TTC549 (cell line): ENCODE measurements at regions not wholly inside any gene's neighbourhood (a gene's known extent, or its start where the extent isn't known, plus 50 kb on each side); places are given as distances from the start of the nearest gene placed in this dataset.

ENCODE experiments used
- FAIRE-seq: peaks from 2 replicates; lab custom pipeline; 2012; peaks lifted over from hg19 to GRCh38; lab: Jason Lieb, UNC

DNA sequence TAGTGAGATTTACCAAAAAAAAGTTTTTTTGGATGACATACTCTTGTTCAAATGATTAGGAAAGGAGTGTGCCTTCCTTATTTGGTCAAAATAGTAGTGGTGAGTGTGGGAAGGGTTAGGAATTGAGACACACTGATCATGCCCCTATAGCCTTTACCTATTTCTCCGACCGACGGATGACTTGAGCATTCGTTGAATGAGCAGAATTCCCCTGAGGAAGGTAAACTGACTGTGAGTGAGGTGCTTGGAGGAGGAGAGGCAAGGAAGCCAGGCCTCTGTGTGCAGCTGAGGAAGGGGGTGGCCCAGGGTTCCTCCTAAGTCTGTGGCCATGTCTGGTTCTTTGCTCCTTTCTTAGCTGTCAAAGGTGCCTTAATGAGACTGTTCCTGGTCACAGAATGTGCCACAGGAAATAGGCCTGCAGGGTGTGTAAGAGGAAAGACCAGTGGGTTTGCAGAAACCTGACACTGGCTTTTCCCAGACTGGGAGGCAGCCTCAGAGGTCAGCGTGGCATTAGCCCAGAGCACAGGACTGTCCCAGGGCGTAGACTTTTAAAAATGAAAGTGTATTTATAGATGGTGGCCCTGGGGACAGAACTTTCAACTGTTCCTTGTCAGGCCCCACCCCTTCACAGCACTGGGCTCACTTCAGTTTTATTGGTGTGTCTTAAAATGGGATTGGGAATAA, 307.7 kb upstream of the C2CD4B start:
- no peak for FAIRE-seq

GRCh38 chr15:62474021-62474770, 309.1 kb upstream of the C2CD4B start:
- no peak for FAIRE-seq

DNA sequence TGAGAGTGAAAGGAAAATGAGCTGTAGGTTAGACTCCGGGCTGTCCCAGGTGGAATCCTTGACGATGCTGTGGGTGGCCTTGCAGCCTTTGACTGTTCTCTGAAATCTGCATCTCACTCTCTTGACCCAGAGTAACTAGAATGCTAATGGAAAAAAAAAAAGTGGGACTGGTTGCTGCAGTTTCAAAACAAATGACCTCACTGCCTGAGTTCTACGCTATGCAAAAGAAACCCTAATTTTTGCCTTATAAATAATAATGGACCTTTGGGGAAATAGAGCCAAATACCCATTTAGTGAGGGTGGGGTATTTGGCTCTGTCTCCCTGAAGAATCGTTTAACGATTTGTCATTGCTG, 309.7 kb upstream of the C2CD4B start:
- no peak for FAIRE-seq

DNA sequence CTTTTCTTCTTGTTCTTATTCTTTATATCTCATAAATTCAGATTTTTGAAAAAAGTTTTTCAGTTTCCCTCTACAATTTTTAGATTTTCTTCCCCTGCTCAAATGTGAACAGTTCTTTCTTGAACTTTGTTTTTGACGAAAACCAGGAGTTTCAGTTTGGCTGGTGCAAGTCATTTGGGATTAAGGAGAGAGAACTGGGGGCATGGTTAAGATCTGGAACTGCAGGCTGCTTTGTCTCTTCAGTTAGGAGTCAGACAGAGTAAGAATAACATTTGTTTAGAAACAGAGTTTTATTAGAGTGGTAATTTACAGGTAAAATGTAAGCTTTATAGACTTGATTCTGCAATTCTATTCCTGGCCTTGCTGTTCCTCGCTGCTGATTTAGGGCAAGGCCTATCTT, 310.5 kb upstream of the C2CD4B start:
- FAIRE-seq: no peak

DNA sequence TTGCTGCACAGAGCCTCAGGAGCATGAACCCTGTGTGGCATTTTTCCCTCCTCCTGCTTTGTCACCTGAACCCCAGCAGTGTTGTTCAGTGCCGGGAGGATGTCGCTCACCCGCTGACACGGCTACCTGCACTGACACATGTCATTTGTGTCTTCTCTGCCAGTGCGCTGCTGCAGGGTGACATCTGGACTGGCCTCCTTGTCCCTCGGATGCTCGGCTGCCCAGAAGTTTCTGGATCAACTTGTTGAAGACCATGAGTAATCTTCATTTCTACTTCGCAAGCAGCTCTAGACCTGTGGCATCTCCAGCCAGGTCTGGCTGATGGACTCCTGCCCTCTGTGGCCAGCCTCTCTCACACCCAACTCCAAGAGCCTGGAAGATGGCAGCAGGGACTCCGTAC, 311.1 kb upstream of the C2CD4B start:
- no peak for FAIRE-seq

DNA sequence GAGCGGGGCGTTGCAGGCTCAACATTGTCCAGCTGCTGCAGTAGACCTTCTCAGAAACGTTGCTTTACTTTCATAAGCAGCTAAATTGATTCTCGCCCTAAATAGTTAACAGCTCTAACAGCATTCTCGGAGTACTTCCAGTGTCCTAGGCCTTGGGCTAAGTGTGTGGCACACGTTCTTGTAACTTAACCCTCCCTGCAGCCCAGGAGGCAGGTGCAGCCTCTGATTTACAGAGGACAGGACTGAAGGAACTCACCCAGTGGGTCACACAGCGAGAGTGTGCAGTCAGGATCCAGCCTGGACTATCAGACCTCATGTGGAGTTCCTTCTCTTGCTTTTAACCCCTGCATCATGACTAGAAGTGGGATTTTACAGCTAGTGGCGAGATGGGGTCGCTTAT, 312.8 kb upstream of the C2CD4B start:
- no peak for FAIRE-seq

GRCh38 chr15:62482785-62483429, 317.8 kb upstream of the C2CD4B start:
- no peak for FAIRE-seq

GRCh38 chr15:62483814-62484213, 318.7 kb upstream of the C2CD4B start:
- FAIRE-seq: no peak

DNA sequence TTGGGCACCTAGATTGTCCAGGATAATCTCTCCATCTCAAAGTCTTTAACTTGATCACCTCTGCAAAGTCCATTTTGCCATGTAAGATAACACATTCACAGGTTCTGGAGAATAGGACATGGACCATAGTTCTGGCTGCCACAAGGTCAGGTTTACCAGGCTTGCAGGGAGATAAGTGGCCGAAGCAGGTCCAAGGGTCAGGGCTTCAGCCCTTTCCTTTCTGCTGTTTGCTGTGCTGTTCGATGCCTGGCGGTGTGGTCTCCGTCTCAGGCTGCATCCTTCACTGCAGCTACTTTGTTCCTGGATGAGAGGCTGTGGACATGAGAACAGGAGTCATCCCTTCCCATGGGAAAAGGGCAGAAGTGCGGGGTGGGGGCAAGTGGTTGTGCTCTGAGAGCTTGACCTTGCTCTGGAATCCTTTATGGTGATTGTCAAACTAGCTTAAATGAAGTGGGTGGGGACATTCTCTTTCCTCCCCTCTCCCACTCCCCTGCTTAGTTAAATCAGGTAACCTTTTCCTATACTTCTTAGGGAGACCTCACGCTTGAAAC, 320.2 kb upstream of the C2CD4B start:
- no peak for FAIRE-seq

GRCh38 chr15:62486041-62486440, 321.0 kb upstream of the C2CD4B start:
- no peak for FAIRE-seq

- FAIRE-seq: no peak
Measured at GRCh38 chr15:62488387-62488786, 323.3 kb upstream of the C2CD4B start.

GRCh38 chr15:62491642-62492041, 326.6 kb upstream of the C2CD4B start:
- FAIRE-seq: no peak

- FAIRE-seq: no peak
Measured at GRCh38 chr15:62492900-62493299, 327.8 kb upstream of the C2CD4B start.

GRCh38 chr15:62494197-62494596, 329.1 kb upstream of the C2CD4B start:
- FAIRE-seq: no peak

- no peak for FAIRE-seq
Measured at GRCh38 chr15:62495670-62496614, 330.9 kb upstream of the C2CD4B start.

DNA sequence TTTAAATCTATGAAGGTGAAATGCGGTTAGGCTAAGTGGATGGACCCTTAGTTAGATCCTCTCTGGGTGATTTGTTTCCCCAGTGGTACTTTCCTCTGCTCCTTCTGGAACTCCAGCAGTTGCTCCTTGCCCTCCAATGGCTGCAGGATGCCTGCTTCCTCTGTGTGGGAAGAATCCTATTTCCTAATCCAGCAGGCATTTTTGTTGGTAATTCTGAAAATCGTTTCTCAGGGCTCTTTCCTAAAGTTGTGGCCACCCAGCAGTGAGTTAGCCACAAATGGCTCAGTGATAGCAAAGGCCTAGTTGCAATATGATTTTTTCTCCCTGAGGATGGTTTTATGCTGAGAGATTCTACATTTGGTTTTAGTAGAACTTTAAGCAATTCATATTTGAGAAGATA, 332.3 kb upstream of the C2CD4B start:
- no peak for FAIRE-seq

DNA sequence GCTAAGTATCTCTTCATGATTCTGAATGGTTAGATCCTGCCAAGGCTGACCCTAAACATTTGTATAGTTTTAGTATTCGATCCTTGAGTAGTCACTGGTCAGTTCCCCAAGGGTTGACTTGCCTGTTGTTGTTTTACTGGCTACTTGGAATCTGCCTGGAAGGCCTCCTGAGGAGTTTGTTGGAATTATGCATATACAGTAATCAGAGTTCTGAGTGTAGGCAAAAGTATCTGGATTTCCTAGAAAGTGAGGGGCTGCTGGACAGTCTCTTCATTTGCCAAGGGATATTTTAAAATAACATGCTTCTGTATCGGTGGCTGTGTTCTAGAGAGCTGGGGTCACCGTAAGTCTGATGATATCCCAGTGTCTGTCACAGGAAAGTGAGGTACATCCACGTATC, 333.2 kb upstream of the C2CD4B start:
- no peak for FAIRE-seq

DNA sequence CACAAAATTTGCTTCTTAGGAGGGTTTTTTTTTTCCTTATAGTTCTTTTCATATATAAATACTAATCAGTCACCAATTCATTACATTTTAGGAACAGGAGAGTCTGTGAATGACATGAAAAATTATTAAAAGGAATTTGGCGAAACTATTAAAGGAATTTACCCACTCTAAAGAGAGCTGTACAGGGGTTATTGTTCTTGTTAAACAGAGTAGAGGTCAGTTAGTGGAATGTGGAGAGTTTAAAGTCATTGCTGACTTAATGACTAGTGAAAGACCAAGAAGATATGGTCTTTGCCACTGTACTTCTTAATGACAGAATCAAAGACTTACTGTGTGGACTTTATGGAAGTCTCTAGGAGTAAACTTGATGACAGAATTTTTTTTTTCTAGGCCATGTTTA, 333.6 kb upstream of the C2CD4B start:
- no peak for FAIRE-seq

DNA sequence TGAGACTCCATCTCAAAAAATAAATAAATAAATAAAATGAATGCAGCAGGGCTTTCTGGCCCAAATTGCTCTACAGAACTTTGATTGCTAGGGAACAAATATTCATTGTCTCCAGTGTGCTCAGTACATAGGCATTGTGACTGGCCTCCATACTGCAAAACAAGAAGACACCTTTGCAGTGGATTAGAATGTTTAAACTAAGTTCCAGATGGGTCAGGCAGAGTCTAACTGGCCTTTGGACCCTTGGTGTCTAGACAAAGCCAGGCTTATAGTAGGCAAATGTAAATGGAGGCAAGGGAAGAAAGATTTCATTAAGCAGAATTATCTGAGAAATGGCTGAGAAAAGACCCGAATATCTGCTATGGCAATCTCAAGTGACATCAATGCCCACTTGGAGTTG, 335.2 kb upstream of the C2CD4B start:
- FAIRE-seq: no peak

DNA sequence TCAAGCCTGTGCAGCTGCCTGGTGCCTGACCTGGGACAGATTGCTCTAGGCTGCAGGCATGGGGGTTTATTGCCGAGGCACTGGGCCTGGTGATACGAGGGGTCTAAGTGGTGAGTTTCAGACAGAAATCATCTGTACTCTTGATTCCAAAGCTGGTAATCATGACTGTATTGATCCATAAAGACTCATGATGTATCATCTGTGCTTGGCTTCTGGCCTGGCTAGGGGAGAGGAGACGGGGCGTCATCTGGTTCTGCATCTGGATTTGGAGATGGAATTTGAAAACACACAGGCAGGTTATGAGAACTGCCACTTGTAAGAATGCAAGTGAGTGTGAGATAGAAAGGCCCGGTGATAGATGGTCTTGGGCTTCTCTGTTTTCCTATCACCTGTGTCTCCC, 337.4 kb upstream of the C2CD4B start:
- no peak for FAIRE-seq

DNA sequence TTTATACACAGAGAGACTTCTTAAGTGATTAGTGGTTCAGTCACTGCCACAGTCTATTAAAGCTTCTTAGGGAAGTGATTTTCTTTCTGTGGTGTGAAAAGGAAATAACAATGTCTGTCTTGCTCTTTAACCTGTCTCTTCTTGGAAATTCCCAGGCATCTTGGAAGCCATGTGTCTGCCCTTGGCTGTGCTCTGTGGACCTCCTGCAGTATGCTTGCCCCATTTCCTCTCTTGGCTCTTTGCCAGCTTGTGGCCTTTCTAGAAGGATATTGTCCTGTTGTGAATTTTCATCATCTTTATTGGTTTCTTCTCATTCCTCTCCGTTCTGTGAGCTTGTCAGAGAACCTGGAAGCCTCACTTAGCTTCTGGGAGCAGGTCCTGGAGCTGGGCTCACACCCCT, 338.4 kb upstream of the C2CD4B start:
- FAIRE-seq: no peak

GRCh38 chr15:62505762-62506161, 340.7 kb upstream of the C2CD4B start:
- FAIRE-seq: no peak
